ENCODE measurements at regions not wholly inside any gene's neighbourhood (a gene's known extent, or its start where the extent isn't known, plus 50 kb on each side); places are given as distances from the start of the nearest gene placed in this dataset.
"Not testable (repeated sequence)": the region's sequence is repeated elsewhere in the genome, so short reads cannot be mapped to it uniquely, and the experiment has no call there.

- H3K4me2 ChIP-seq = no peak overlapping the region
Measured at GRCh38 chr20:26277339-26277738, 580.7 kb upstream of the ZNF337 start.

DNA sequence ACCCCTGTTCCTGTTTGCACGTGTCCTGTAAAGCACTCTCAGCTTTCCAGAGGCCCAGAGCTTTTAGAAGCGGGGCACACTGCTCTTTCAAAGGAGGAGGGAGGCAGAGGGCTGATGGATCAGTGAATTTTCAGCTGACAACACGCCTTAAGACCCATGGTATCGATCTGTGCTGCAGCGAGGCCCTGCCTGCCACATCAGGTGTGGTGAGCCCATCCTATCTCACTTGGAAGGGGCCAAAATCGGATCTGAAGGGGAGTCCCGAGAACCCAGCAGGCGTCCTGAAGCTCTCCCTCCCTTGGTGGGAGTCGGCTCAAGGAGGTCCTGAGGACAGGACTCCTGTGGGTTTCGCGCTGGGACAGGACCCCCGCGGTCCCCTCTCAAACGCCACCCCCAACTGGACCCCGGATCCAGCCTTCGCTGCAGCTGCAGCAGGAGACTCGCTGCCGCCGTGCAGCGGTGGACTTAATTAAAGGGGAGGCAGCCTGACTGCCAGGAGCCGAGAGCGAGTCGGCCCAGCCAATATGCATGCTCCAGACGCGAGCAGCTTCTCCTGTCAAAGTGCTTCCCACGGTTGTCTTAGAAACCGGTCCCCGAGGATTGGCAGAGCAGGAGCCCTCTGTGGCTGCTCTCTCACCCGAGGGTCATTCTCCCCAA is 580.0 kb upstream of the ZNF337 start:
- H3K79me2 ChIP-seq (replicated peaks; ENCODE audit: insufficient read depth) = no peaks in the 10 kb centered on the region
- DNase-seq (ENCODE audit: low spot score) = peak; percentile 33
- H3K4me2 ChIP-seq = no peak overlapping the region
- H3K9me2 ChIP-seq (ENCODE audit: insufficient read depth) = no peaks in the 10 kb centered on the region
- Mint-ChIP-seq H3K9me3 (0 out of 3 replicates have a peak, but pooled peaks cover 3% of the 10 kb centered on the region), H3K4me3 (no peak overlapping the region), H3K4me1 (no peaks in the 10 kb centered on the region), H3K36me3 (ENCODE audit: low read depth) (no peaks in the 10 kb centered on the region), H3K27me3 (ENCODE audit: insufficient read depth, low read depth, poor library complexity) (peaks cover 4% of the 10 kb centered on the region), H3K27ac (no peak overlapping the region)
- no peaks in the 10 kb centered on the region for H3K27me3 ChIP-seq (ENCODE audit: insufficient read depth)
- H2AFZ ChIP-seq = no peak overlapping the region
- ATAC-seq = peak; percentile 82
- H3F3A ChIP-seq (replicated peaks; ENCODE audit: low read depth) = no peaks in the 10 kb centered on the region
- no peaks in the 10 kb centered on the region for H3K36me3 ChIP-seq (ENCODE audit: insufficient read depth)
- no peaks in the 10 kb centered on the region for H4K20me1 ChIP-seq (replicated peaks; ENCODE audit: insufficient read depth)
- no peaks in the 10 kb centered on the region for H3K4me1 ChIP-seq (ENCODE audit: insufficient read depth)
- TF ChIP-seq ZNF114 (CRISPR knock-in tag; IDR thresholded peaks at IDR 0.05) = no peak
- TF ChIP-seq ZNF331 (CRISPR knock-in tag; IDR thresholded peaks at IDR 0.05; ENCODE audit: low read depth) = no peak
- H3K4me3 ChIP-seq = no peak overlapping the region
- H3K27ac ChIP-seq (ENCODE audit: low read depth) = no peak overlapping the region

More at GRCh38 chr20:26277339-26277738, 580.7 kb upstream of the ZNF337 start:
- Histone ChIP-seq H3K79me2 (replicated peaks; ENCODE audit: insufficient read depth) (no peaks in the 10 kb centered on the region), H3K9me2 (ENCODE audit: insufficient read depth) (no peaks in the 10 kb centered on the region), H2AFZ (no peak overlapping the region), H3K27ac (ENCODE audit: low read depth) (no peak overlapping the region), H3K27me3 (ENCODE audit: insufficient read depth) (no peaks in the 10 kb centered on the region), H4K20me1 (replicated peaks; ENCODE audit: insufficient read depth) (no peaks in the 10 kb centered on the region), H3K4me3 (no peak overlapping the region), H3K4me1 (ENCODE audit: insufficient read depth) (no peaks in the 10 kb centered on the region), H3F3A (replicated peaks; ENCODE audit: low read depth) (no peaks in the 10 kb centered on the region), H3K36me3 (ENCODE audit: insufficient read depth) (no peaks in the 10 kb centered on the region)
- H3K36me3 Mint-ChIP-seq (ENCODE audit: low read depth) = no peaks in the 10 kb centered on the region
- peaks cover 4% of the 10 kb centered on the region for H3K27me3 Mint-ChIP-seq (ENCODE audit: insufficient read depth, low read depth, poor library complexity)
- 0 out of 3 replicates have a peak, but pooled peaks cover 3% of the 10 kb centered on the region for H3K9me3 Mint-ChIP-seq
- no peak overlapping the region for H3K27ac Mint-ChIP-seq
- ATAC-seq = no peak
- no peak overlapping the region for H3K4me3 Mint-ChIP-seq
- DNase-seq (ENCODE audit: low spot score) = no peak
- no peaks in the 10 kb centered on the region for H3K4me1 Mint-ChIP-seq
- no peak for TF ChIP-seq EZH2phosphoT487 (IDR thresholded peaks at IDR 0.05; ENCODE audit: unreplicated experiment)
- no peak for TF ChIP-seq EZH2 (IDR thresholded peaks at IDR 0.05; ENCODE audit: low read depth, unreplicated experiment)
- no peak for TF ChIP-seq NANOG (IDR thresholded peaks at IDR 0.05; ENCODE audit: borderline replicate concordance)
- TF ChIP-seq, protein P1, sequence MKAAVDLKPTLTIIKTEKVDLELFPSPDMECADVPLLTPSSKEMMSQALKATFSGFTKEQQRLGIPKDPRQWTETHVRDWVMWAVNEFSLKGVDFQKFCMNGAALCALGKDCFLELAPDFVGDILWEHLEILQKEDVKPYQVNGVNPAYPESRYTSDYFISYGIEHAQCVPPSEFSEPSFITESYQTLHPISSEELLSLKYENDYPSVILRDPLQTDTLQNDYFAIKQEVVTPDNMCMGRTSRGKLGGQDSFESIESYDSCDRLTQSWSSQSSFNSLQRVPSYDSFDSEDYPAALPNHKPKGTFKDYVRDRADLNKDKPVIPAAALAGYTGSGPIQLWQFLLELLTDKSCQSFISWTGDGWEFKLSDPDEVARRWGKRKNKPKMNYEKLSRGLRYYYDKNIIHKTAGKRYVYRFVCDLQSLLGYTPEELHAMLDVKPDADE (IDR thresholded peaks at IDR 0.05) = no peak
- TF ChIP-seq POLR2AphosphoS5 (IDR thresholded peaks at IDR 0.05; ENCODE audit: low read depth) = no peak
- TF ChIP-seq CREB1 (CRISPR knock-in tag; IDR thresholded peaks at IDR 0.05; ENCODE audit: low read depth) = no peak
- no peak for TF ChIP-seq JUNB (IDR thresholded peaks at IDR 0.05; ENCODE audit: unreplicated experiment)

- H3K36me3 Mint-ChIP-seq (ENCODE audit: low read depth); ATAC-seq; H3K4me1 ChIP-seq (ENCODE audit: insufficient read depth); H3K36me3 ChIP-seq (ENCODE audit: insufficient read depth); H3K27me3 Mint-ChIP-seq (ENCODE audit: insufficient read depth, low read depth, poor library complexity); H3K27ac ChIP-seq (ENCODE audit: low read depth); H3K27me3 ChIP-seq (ENCODE audit: insufficient read depth); DNase-seq (ENCODE audit: low spot score); H3K4me3 Mint-ChIP-seq; H3K79me2 ChIP-seq (replicated peaks; ENCODE audit: insufficient read depth); H2AFZ ChIP-seq; H4K20me1 ChIP-seq (replicated peaks; ENCODE audit: insufficient read depth); H3K9me3 Mint-ChIP-seq; H3K4me1 Mint-ChIP-seq; H3K4me2 ChIP-seq; H3K27ac Mint-ChIP-seq; H3F3A ChIP-seq (replicated peaks; ENCODE audit: low read depth); H3K4me3 ChIP-seq; H3K9me2 ChIP-seq (ENCODE audit: insufficient read depth): not testable (repeated sequence)
Measured at GRCh38 chr20:26268762-26269161, 572.1 kb upstream of the ZNF337 start.

GRCh38 chr20:26260925-26261324 is 564.3 kb upstream of the ZNF337 start:
- not testable (repeated sequence) for H3K36me3 Mint-ChIP-seq (ENCODE audit: low read depth); H3K4me1 Mint-ChIP-seq; H3K4me3 ChIP-seq; H3K27ac Mint-ChIP-seq; H3K9me2 ChIP-seq (ENCODE audit: insufficient read depth); DNase-seq (ENCODE audit: low spot score); H3K36me3 ChIP-seq (ENCODE audit: insufficient read depth); H3K27me3 ChIP-seq (ENCODE audit: insufficient read depth); H3K79me2 ChIP-seq (replicated peaks; ENCODE audit: insufficient read depth); H3K4me1 ChIP-seq (ENCODE audit: insufficient read depth); H3K27ac ChIP-seq (ENCODE audit: low read depth); H3K4me3 Mint-ChIP-seq; ATAC-seq; H3F3A ChIP-seq (replicated peaks; ENCODE audit: low read depth); H3K4me2 ChIP-seq; H3K27me3 Mint-ChIP-seq (ENCODE audit: insufficient read depth, low read depth, poor library complexity); H2AFZ ChIP-seq; H3K9me3 Mint-ChIP-seq; H4K20me1 ChIP-seq (replicated peaks; ENCODE audit: insufficient read depth)

Measured in GM23338 (cell line).